HL-60/S4 treated with phorbol 12-myristate 13-acetate at 8.2 ng/mL for 4 days and 3 days (cell line): ENCODE measurements at regions not wholly inside any gene's neighbourhood (a gene's known extent, or its start where the extent isn't known, plus 50 kb on each side); places are given as distances from the start of the nearest gene placed in this dataset.

Experiments used
- in situ Hi-C: fragments of 300-500 bp; cut with MboI; formaldehyde crosslinking; loops from 2 replicates; pipeline ENCODE4 v1.15.0; 2022; ENCODE audit warnings: low sequenced_read_pairs

- in situ Hi-C loops = no loop called here
Measured at GRCh38 chr6:144978208-144978607, 693.1 kb downstream of the UTRN start.

GRCh38 chr6:144986271-144986670 is 701.1 kb downstream of the UTRN start:
- in situ Hi-C loops = no loop called here

- in situ Hi-C loops = no loop called here
Measured at GRCh38 chr6:144989319-144990107, 704.4 kb downstream of the UTRN start.

- in situ Hi-C loops = no loop called here
Measured at GRCh38 chr6:144990784-144991183, 705.6 kb downstream of the UTRN start.

- in situ Hi-C loops = no loop called here
Measured at GRCh38 chr6:144993870-144994269, 708.7 kb downstream of the UTRN start.

- in situ Hi-C loops = no loop called here
Measured at GRCh38 chr6:144997996-144998395, 712.9 kb downstream of the UTRN start.

GRCh38 chr6:144999127-144999526 is 714.0 kb downstream of the UTRN start:
- in situ Hi-C loops = no loop called here

- in situ Hi-C loops = no loop called here
Measured at GRCh38 chr6:145003145-145003544, 718.0 kb downstream of the UTRN start.

GRCh38 chr6:145006914-145007313 is 721.8 kb downstream of the UTRN start:
- in situ Hi-C loops = no loop called here

- in situ Hi-C loops = no loop called here
Measured at GRCh38 chr6:145008715-145009114, 723.6 kb downstream of the UTRN start.

GRCh38 chr6:145009711-145010110 is 724.6 kb downstream of the UTRN start:
- in situ Hi-C loops = no loop called here

GRCh38 chr6:145012039-145012662 is 723.2 kb downstream of the EPM2A start:
- in situ Hi-C loops = no loop called here

- in situ Hi-C loops = no loop called here
Measured at GRCh38 chr6:145015739-145016558, 719.4 kb downstream of the EPM2A start.

- in situ Hi-C loops = no loop called here
Measured at GRCh38 chr6:145017051-145017450, 718.3 kb downstream of the EPM2A start.

- in situ Hi-C loops = no loop called here
Measured at GRCh38 chr6:145017516-145017915, 717.8 kb downstream of the EPM2A start.

GRCh38 chr6:145018027-145018426 is 717.3 kb downstream of the EPM2A start:
- in situ Hi-C loops = no loop called here

- in situ Hi-C loops = no loop called here
Measured at GRCh38 chr6:145020114-145020513, 715.2 kb downstream of the EPM2A start.

- in situ Hi-C loops = no loop called here
Measured at GRCh38 chr6:145020543-145020942, 714.8 kb downstream of the EPM2A start.

GRCh38 chr6:145022199-145022796 is 713.0 kb downstream of the EPM2A start:
- in situ Hi-C loops = no loop called here

- in situ Hi-C loops = no loop called here
Measured at GRCh38 chr6:145023116-145023726, 712.1 kb downstream of the EPM2A start.

- in situ Hi-C loops = no loop called here
Measured at GRCh38 chr6:145025488-145025887, 709.8 kb downstream of the EPM2A start.
